ENCODE measurements at regions not wholly inside any gene's neighbourhood (a gene's known extent, or its start where the extent isn't known, plus 50 kb on each side); places are given as distances from the start of the nearest gene placed in this dataset.

GRCh38 chr15:81529481-81529880 is 155.5 kb upstream of the TMC3 start:
- Histone ChIP-seq H3K79me2 (ENCODE audit: low read depth) (no peaks in the 10 kb centered on the region), H3K9ac (no peak overlapping the region), H3F3A (ENCODE audit: low read depth) (peaks cover 10% of the 10 kb centered on the region), H3K9me3 (ENCODE audit: low read depth) (no peaks in the 10 kb centered on the region), H3K27me3 (peaks cover 8% of the 10 kb centered on the region), H3K4me3 (no peak overlapping the region), H3K4me1 (peaks cover 5% of the 10 kb centered on the region), H3K27ac (no peak overlapping the region), H4K20me1 (ENCODE audit: low read depth) (no peaks in the 10 kb centered on the region), H3K4me2 (no peak overlapping the region), H2AFZ (replicated peaks) (no peak overlapping the region), H3K36me3 (no peaks in the 10 kb centered on the region)
- Mint-ChIP-seq H3K27me3 (ENCODE audit: insufficient read depth, low read depth) (peaks cover 2% of the 10 kb centered on the region), H3K9me3 (no peaks in the 10 kb centered on the region), H3K36me3 (no peaks in the 10 kb centered on the region), H3K4me3 (no peak overlapping the region), H3K4me1 (peaks cover 35% of the 10 kb centered on the region), H3K27ac (no peak overlapping the region)
- TF ChIP-seq EZH2 (IDR thresholded peaks at IDR 0.05): no peak
- no peak for TF ChIP-seq EZH2phosphoT487 (IDR thresholded peaks at IDR 0.05)
- TF ChIP-seq CTCF (IDR thresholded peaks at IDR 0.05): no peak
- no peak for DNase-seq (ENCODE audit: low spot score)

GRCh38 chr15:81526029-81526428 is 152.0 kb upstream of the TMC3 start:
- no peak overlapping the region for H3K4me3 Mint-ChIP-seq
- H3K27ac Mint-ChIP-seq: no peak overlapping the region
- H3K4me1 ChIP-seq: no peaks in the 10 kb centered on the region
- no peak for DNase-seq (ENCODE audit: low spot score)
- H3K36me3 Mint-ChIP-seq: no peaks in the 10 kb centered on the region
- no peaks in the 10 kb centered on the region for H3K79me2 ChIP-seq (ENCODE audit: low read depth)
- no peaks in the 10 kb centered on the region for H4K20me1 ChIP-seq (ENCODE audit: low read depth)
- no peak overlapping the region for H2AFZ ChIP-seq (replicated peaks)
- H3K4me1 Mint-ChIP-seq: peaks cover 18% of the 10 kb centered on the region
- H3K9me3 Mint-ChIP-seq: peaks cover 2% of the 10 kb centered on the region
- no peaks in the 10 kb centered on the region for H3K27me3 ChIP-seq
- peaks cover 4% of the 10 kb centered on the region for H3K27me3 Mint-ChIP-seq (ENCODE audit: insufficient read depth, low read depth)
- H3K4me3 ChIP-seq: no peak overlapping the region
- H3K9me3 ChIP-seq (ENCODE audit: low read depth): no peaks in the 10 kb centered on the region
- H3F3A ChIP-seq (ENCODE audit: low read depth): peaks cover 3% of the 10 kb centered on the region
- no peak overlapping the region for H3K4me2 ChIP-seq
- TF ChIP-seq EZH2 (IDR thresholded peaks at IDR 0.05): no peak
- no peak for TF ChIP-seq EZH2phosphoT487 (IDR thresholded peaks at IDR 0.05)
- no peak for TF ChIP-seq CTCF (IDR thresholded peaks at IDR 0.05)
- no peak overlapping the region for H3K9ac ChIP-seq
- H3K36me3 ChIP-seq: no peaks in the 10 kb centered on the region
- no peak overlapping the region for H3K27ac ChIP-seq

GRCh38 chr15:81524496-81524895 is 150.5 kb upstream of the TMC3 start:
- Histone ChIP-seq H3K36me3 (no peaks in the 10 kb centered on the region), H3K4me1 (no peaks in the 10 kb centered on the region), H2AFZ (replicated peaks) (no peak overlapping the region), H3K4me2 (no peak overlapping the region), H3K27ac (no peak overlapping the region), H3K27me3 (no peaks in the 10 kb centered on the region), H3F3A (ENCODE audit: low read depth) (no peaks in the 10 kb centered on the region), H3K9ac (no peak overlapping the region), H4K20me1 (ENCODE audit: low read depth) (no peaks in the 10 kb centered on the region), H3K9me3 (ENCODE audit: low read depth) (no peaks in the 10 kb centered on the region), H3K79me2 (ENCODE audit: low read depth) (no peaks in the 10 kb centered on the region), H3K4me3 (no peak overlapping the region)
- peaks cover 5% of the 10 kb centered on the region for H3K27me3 Mint-ChIP-seq (ENCODE audit: insufficient read depth, low read depth)
- no peaks in the 10 kb centered on the region for H3K36me3 Mint-ChIP-seq
- H3K27ac Mint-ChIP-seq: no peak overlapping the region
- peaks cover 3% of the 10 kb centered on the region for H3K4me1 Mint-ChIP-seq
- TF ChIP-seq EZH2 (IDR thresholded peaks at IDR 0.05) (no peak), EZH2phosphoT487 (IDR thresholded peaks at IDR 0.05) (no peak), CTCF (IDR thresholded peaks at IDR 0.05) (no peak)
- no peak overlapping the region for H3K4me3 Mint-ChIP-seq
- H3K9me3 Mint-ChIP-seq: peaks cover 2% of the 10 kb centered on the region
- DNase-seq (ENCODE audit: low spot score): no peak

All from neural progenitor cell (in vitro differentiated cells).